Urinary bladder (tissue), 3 donors: ENCODE measurements at regions not wholly inside any gene's neighbourhood (a gene's known extent, or its start where the extent isn't known, plus 50 kb on each side); places are given as distances from the start of the nearest gene placed in this dataset.

ENCODE experiments used
- DNase-seq: peaks from one replicate; pipeline ENCODE4 v3.0.0-alpha.2; 2015; ENCODE audit errors: extremely low spot score
- H3K27ac ChIP-seq: one replicate; pipeline ENCODE4 v1.5.1; 2013; ENCODE audit warnings: low read depth, mild to moderate bottlenecking, moderate library complexity
- H3K36me3 ChIP-seq: one replicate; pipeline ENCODE4 v1.6.1; 2013; ENCODE audit warnings: mild to moderate bottlenecking, moderate library complexity; ENCODE audit not compliant: insufficient read depth
- H3K4me1 ChIP-seq: one replicate; pipeline ENCODE4 v1.6.1; 2013; ENCODE audit warnings: mild to moderate bottlenecking, moderate library complexity; ENCODE audit not compliant: insufficient read depth
- H3K4me3 ChIP-seq: one replicate; pipeline ENCODE4 v1.5.1; 2013; ENCODE audit warnings: low read depth, low read length
- WGBS: extraction: QIAGEN DNeasy Blood & Tissue Kit; methylation state at CpG from one replicate; pipeline ENCODE4 v1.1.7; 2013; 5-methylcytosine and 5-hydroxymethylcytosine counted together
- donor health status: healthy with polysubstance abuse.
- donor health status: healthy.

DNA sequence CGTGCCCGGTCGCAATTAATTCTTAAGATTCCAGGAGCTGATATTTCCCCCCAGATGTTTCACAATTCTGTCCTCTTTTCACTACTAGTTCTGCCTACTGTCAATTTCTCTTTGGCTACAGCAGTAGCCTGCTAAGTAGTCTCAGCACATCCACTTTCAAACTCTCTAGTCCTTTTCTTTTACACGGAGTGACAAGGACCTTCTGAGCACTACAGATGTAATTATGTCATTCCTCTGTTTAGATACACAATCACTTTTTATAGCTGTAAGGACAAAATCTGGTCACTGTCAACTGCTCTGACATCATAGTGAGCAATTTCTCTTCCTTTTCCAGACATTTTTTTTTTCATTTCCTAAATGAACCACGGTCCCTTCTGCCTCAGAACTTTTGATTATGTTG lies 421.7 kb upstream of the CHRM3 start:
- Histone ChIP-seq H3K36me3 (no peaks in the 10 kb centered on the region), H3K4me3 (no peak overlapping the region), H3K27ac (no peak overlapping the region), H3K4me1 (no peaks in the 10 kb centered on the region)
- no peak for DNase-seq
- WGBS: 45% methylated on average over 5 of the region's 5 CpGs

DNA sequence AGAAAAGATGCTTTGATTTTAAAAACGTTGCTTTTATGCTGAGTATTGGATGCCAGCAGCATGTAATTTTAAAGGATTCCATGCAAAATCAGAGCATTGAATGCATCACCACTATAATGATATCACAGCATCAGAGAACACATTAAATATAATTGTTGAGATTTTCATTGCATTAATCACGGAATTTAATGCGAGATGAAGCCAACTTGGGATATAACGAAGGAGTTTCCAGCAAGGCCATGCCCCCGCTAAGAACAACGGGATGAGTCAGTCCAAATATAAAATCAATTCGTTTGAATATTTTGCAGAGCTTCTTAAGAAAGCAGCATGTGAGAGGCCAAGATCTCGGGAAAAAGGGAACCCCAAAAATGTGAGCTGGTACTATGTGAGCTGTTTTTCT lies 423.4 kb upstream of the CHRM3 start:
- no peak for DNase-seq
- no peaks in the 10 kb centered on the region for H3K36me3 ChIP-seq
- no peak overlapping the region for H3K27ac ChIP-seq
- H3K4me3 ChIP-seq: no peak overlapping the region
- no peaks in the 10 kb centered on the region for H3K4me1 ChIP-seq
- 86% methylated on average over 8 of the region's 8 CpGs for WGBS

DNA sequence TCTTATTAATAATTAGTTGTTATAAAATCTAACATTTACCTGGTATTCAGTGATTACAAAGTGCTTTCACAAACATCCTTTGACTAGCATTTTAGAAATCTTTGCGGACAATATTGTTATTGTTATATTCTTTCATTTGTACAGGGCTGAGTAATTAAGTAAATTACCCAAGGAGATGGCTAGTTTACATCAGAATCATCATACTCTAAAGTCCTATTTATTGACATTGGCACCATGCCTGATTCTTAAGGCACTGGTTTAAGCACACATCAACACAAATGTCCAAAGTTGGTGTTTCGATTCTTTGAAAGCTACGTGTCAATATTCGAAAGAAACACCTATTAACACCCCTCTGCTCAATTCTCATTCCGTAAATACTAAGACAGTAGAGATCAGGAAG lies 424.6 kb upstream of the CHRM3 start:
- WGBS: 75% methylated on average over 5 of the region's 5 CpGs

DNA sequence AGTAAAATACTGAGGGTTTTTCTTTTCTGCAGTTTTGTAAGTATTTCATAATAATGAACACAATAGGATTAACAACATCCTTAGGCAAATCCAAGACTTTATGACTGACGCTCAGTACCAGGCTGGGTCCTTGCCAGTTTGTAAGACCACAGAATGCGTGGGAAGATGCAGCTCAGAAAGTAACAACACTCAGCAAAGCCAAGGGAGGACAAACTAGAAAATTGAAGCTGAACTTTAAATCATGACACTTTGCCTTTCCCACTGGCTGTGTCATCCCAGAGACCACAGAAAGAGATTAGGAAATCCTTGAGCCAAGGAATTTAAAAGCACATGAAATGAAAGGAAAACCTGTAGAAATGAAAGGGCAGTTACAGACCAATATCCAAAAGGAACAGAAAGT lies 426.3 kb upstream of the CHRM3 start:
- no peak for DNase-seq
- H3K4me3 ChIP-seq: no peak overlapping the region
- H3K4me1 ChIP-seq: no peaks in the 10 kb centered on the region
- WGBS: 37% methylated on average over 2 of the region's 2 CpGs
- H3K36me3 ChIP-seq: no peaks in the 10 kb centered on the region
- no peak overlapping the region for H3K27ac ChIP-seq

More for the DNA sequence above, 424.6 kb upstream of the CHRM3 start:
- no peaks in the 10 kb centered on the region for H3K4me1 ChIP-seq
- DNase-seq: no peak
- H3K4me3 ChIP-seq: no peak overlapping the region
- H3K27ac ChIP-seq: no peak overlapping the region
- no peaks in the 10 kb centered on the region for H3K36me3 ChIP-seq

DNA sequence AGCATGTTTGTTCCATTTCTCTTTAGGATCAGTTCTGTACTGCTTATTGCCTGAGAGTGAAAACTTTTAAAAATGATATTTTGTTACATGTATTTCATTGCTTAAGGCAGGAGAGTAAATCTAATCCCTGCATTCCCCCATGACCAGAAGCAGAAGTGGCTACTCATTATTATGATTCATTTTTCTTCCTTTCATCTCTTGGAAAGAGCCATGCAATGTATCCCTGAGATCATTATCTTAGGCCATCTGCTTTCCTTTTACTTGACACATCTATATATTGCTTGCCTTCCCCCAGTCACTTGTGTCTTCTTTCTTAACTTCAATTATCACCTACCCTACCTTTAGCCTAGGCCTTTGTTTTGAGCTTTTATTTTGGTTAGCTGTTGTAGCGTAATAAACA lies 430.4 kb upstream of the CHRM3 start:
- Histone ChIP-seq H3K36me3 (no peaks in the 10 kb centered on the region), H3K4me3 (no peak overlapping the region), H3K4me1 (no peaks in the 10 kb centered on the region), H3K27ac (no peak overlapping the region)
- no peak for DNase-seq
- 94% methylated on average over 1 of the region's 1 CpG for WGBS

DNA sequence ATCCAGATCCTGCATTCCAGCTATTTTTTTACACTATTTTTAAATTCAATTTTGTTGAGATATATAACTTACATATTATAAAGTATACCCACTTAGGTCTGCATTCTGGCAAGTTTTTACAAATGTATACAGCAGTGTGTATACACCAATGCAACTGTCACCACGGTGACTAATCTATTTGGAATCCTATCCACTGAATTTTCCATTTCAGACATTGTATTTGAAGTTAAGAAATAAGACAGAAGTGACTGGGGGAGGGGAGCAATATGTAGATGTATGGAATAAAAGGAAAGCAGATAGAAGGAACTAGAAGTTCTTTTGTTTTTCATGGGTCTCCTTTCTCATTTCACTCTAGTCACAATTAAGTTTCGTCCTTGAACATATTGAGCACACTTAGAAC lies 431.5 kb upstream of the CHRM3 start:
- H3K4me1 ChIP-seq: no peaks in the 10 kb centered on the region
- no peak for DNase-seq

DNA sequence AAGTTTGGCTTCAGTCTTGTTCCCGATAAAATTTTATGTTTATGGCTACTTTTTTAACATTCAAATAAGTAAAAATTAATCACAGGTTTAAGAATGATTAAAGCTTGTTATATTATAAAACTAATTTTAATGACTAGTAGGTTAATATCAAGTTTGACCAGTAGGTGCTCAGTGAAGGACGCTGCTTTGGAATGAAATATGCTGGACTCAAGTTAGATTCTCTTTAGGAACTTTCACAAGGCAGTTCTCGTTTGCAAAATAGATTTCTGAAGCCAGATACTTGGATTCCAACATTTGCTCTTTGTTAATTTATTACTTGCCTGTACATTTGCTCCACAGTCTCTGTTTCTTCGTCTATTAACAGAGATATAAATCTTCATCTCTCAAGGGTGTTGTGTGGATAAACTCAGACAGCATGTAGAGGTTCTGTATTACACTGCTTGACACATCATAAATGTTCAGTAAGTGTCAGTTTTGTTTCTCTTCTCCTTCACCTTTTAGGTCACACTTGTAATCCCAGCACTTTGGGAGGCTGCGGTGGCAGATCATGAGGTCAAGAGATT lies 432.8 kb upstream of the CHRM3 start:
- WGBS: 47% methylated on average over 5 of the region's 5 CpGs
- H3K27ac ChIP-seq: no peak overlapping the region
- H3K4me1 ChIP-seq: no peaks in the 10 kb centered on the region
- no peaks in the 10 kb centered on the region for H3K36me3 ChIP-seq
- H3K4me3 ChIP-seq: no peak overlapping the region
- DNase-seq: no peak

More for the DNA sequence above, 431.5 kb upstream of the CHRM3 start:
- Histone ChIP-seq H3K4me3 (no peak overlapping the region), H3K27ac (no peak overlapping the region), H3K36me3 (no peaks in the 10 kb centered on the region)
- 71% methylated on average over 2 of the region's 2 CpGs for WGBS

DNA sequence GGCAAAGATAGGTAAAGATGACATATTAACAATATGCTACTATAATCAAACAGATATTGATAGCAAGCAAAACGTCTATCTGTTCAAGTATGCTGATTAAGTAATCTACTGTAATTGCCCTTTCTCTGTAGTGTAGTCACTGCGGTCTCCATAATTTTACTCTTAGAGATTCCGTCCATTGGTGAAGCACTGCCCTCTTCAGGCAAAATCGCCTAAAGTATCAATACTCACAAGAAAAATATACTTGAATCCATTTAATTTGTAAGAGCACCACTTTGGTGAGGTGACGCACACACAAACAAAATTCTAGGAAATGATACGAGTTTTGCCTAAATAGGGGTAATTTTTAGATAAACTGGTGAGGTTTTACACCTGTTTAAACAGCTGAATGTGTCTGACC lies 434.6 kb upstream of the CHRM3 start:
- no peak for DNase-seq
- no peaks in the 10 kb centered on the region for H3K4me1 ChIP-seq
- H3K36me3 ChIP-seq: no peaks in the 10 kb centered on the region
- no peak overlapping the region for H3K27ac ChIP-seq
- WGBS: 52% methylated on average over 6 of the region's 6 CpGs
- H3K4me3 ChIP-seq: no peak overlapping the region

DNA sequence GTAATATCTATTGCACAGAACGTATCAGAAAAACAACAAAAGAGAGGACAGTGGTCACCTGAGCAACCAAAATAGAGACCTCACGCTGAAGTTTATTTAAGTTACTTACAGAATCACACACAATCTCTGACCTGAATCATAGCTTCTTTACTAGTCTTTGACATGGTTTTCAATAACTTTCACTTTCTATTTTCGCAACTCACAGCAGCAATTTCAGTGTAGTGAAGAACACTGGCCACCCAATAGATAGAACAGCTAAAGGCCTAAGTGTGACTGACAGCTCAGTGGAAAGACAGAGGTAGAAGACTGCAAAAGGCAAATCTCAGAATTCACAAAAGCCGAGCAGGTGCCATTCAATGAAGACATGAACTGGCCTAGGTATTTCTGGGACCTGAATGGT lies 435.6 kb upstream of the CHRM3 start:
- DNase-seq: no peak
- H3K27ac ChIP-seq: no peak overlapping the region
- no peaks in the 10 kb centered on the region for H3K36me3 ChIP-seq
- H3K4me3 ChIP-seq: no peak overlapping the region
- H3K4me1 ChIP-seq: no peaks in the 10 kb centered on the region
- WGBS: 72% methylated on average over 4 of the region's 4 CpGs

DNA sequence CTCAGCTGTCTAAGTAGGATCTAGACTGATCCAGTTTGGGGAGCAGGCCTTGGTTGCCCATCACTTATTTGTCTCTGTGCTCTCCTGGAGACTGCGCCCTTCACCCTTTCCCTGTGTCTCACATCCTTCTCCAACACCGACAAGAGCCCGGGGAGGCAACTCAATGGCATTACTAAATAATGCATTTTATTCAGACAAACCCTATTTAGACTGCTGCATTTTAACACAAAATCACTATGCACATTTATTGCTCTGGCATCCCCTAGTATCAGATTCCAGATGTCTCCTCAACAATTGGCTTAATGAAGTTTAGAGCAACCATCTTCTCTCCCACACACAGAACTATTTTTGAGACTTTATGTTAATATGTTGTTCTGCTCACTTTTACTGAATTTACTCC lies 436.4 kb upstream of the CHRM3 start:
- H3K36me3 ChIP-seq: no peaks in the 10 kb centered on the region
- no peaks in the 10 kb centered on the region for H3K4me1 ChIP-seq
- WGBS: 95% methylated on average over 3 of the region's 3 CpGs
- H3K4me3 ChIP-seq: no peak overlapping the region
- no peak overlapping the region for H3K27ac ChIP-seq
- DNase-seq: no peak

DNA sequence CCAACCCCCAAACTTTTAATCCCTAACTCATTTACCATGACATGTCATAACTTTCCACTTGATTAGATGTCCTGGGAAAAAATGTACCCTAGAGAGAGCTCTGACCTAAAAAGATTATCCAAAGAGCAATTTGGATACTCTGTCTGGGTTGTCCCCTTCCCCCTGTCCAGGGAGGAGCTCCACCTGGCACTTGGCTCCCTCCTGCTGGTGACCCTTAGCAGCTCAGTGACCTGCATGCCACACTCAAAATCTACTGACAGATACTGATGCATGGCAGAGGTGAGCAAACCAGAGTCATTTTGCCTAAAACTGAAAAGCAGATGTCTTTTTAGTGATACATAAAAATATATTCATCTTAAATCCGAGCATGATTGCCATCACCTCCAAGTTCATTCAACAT lies 442.3 kb upstream of the CHRM3 start:
- WGBS: 75% methylated on average over 1 of the region's 1 CpG
- Histone ChIP-seq H3K4me1 (no peaks in the 10 kb centered on the region), H3K36me3 (no peaks in the 10 kb centered on the region), H3K4me3 (no peak overlapping the region), H3K27ac (no peak overlapping the region)
- DNase-seq: no peak

DNA sequence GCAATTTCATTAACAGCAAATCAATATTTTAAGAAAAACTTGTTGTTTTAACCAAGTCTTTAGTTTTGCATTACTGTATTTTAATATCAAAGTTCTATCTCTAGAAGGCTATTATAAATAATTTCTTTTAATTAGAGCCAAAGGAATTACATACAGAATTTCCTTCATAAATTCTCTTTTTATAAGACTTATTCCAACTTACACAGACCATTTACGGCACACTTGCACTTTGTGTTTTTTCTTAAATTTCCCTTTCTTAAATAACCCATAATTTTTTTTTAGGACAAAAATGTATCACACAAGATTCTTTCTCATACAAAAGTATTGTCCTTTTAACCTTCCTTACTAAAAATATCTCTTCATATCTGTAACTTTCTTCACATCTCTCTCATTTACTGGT lies 458.5 kb upstream of the CHRM3 start:
- Histone ChIP-seq H3K27ac (no peak overlapping the region), H3K4me1 (no peaks in the 10 kb centered on the region), H3K4me3 (no peak overlapping the region), H3K36me3 (no peaks in the 10 kb centered on the region)
- no peak for DNase-seq
- 95% methylated on average over 1 of the region's 1 CpG for WGBS

DNA sequence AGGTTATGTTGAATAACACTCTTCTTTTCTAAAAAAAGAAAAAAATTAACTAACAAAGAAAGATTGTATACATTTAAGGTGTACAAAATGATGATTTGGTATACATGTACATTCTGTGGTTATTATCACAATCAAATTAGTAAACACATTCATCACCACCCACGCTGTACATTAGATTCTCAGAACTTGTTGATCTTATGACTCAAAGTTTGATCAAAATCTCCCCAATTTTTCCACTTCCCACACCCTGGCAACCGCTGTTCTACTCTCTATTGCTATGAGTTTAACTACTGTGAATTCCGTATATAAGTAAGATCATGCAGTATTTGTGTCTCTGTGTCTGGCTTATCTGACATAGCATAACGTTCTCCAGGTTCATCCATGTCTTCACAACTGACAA lies 469.5 kb upstream of the CHRM3 start:
- no peaks in the 10 kb centered on the region for H3K36me3 ChIP-seq
- 78% methylated on average over 4 of the region's 4 CpGs for WGBS
- no peaks in the 10 kb centered on the region for H3K4me1 ChIP-seq

DNA sequence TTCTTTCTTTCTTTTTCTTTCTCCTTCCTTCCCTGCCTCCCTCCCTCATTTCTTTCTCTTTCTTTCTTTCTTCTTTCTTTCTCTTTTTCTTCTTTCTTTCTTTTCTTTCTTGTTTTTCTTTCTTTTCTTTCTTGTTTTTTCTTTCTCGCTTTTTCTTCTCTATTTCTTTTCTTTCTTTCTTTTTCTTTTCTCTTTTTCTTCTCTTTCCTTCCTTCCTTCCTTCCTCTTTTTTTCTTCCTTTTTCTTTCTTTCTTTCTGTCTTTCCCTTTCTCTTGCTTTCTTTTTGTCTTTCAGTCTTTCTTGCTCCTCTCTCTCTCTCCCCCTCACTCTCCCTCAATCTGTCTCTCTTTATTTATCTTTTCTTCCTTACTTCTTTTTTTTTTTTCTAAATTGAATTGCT lies 472.0 kb upstream of the CHRM3 start:
- no peak for DNase-seq
- no peak overlapping the region for H3K4me3 ChIP-seq
- H3K27ac ChIP-seq: no peak overlapping the region
- WGBS: 88% methylated on average over 1 of the region's 1 CpG
- H3K36me3 ChIP-seq: no peaks in the 10 kb centered on the region
- no peaks in the 10 kb centered on the region for H3K4me1 ChIP-seq

More for the DNA sequence above, 469.5 kb upstream of the CHRM3 start:
- no peak for DNase-seq
- H3K4me3 ChIP-seq: no peak overlapping the region
- no peak overlapping the region for H3K27ac ChIP-seq

DNA sequence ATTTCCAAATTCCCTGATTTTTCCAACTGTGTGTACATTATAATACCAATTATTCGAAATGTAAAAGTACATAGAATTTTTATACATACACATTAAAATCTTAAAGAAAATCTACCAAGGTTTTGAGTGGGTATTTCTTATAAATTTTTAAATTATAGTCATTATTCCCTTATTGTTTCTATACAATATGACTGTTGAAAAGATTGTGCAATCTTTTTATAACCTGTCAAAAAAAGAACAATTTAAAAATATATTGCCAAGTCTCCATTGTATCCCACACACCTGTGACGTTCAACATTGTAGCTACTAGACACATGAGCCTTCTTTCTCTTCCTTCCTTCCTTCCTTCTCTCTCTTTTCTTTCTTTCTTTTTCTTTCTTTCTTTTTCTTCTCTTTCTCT lies 473.2 kb upstream of the CHRM3 start:
- Histone ChIP-seq H3K36me3 (no peaks in the 10 kb centered on the region), H3K27ac (no peak overlapping the region), H3K4me3 (no peak overlapping the region), H3K4me1 (no peaks in the 10 kb centered on the region)
- 84% methylated on average over 2 of the region's 2 CpGs for WGBS
- DNase-seq: no peak
